OCI-LY1 (cell line): ENCODE measurements at regions not wholly inside any gene's neighbourhood (a gene's known extent, or its start where the extent isn't known, plus 50 kb on each side); places are given as distances from the start of the nearest gene placed in this dataset.

Experiments
- EZH2 ChIP-seq: fragments of 200-600 bp; sonication (generic), shearing (Covaris generic); IDR thresholded peaks from 2 replicates; pipeline ENCODE4 v1.8.0; 2017; ENCODE audit warnings: borderline replicate concordance, mixed run types, mild to moderate bottlenecking, antibody characterized with exemption, low read length, moderate library complexity, mixed read lengths
- TF ChIP-seq, protein P1 (sequence below): fragments of 200-600 bp; sonication (generic), shearing (Covaris generic); IDR thresholded peaks from 2 replicates; pipeline ENCODE4 v1.5.1; 2017; ENCODE audit warnings: mild to moderate bottlenecking, antibody characterized with exemption, low read length, moderate library complexity, mixed read lengths

DNA sequence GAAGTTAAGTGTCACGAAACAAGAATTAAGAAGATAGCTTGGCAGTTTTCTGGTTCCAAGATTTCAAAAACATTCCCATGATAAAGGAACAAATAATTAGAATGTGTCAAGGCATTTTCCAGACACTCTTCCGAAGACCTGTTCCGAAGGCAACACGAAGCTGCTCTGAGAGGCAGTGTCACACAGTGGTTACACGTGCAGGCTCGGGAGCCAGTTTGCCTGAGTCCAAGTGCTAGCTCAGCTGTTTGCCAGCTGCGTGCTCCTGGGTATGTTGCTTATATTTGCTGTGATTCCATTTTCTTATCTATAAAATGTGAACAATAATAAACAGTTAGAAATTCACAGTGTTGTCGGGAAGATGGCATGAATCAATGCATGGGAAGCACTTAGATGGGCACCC is 217.9 kb upstream of the GRIP1 start:
- TF ChIP-seq, protein P1, sequence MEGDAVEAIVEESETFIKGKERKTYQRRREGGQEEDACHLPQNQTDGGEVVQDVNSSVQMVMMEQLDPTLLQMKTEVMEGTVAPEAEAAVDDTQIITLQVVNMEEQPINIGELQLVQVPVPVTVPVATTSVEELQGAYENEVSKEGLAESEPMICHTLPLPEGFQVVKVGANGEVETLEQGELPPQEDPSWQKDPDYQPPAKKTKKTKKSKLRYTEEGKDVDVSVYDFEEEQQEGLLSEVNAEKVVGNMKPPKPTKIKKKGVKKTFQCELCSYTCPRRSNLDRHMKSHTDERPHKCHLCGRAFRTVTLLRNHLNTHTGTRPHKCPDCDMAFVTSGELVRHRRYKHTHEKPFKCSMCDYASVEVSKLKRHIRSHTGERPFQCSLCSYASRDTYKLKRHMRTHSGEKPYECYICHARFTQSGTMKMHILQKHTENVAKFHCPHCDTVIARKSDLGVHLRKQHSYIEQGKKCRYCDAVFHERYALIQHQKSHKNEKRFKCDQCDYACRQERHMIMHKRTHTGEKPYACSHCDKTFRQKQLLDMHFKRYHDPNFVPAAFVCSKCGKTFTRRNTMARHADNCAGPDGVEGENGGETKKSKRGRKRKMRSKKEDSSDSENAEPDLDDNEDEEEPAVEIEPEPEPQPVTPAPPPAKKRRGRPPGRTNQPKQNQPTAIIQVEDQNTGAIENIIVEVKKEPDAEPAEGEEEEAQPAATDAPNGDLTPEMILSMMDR, result no peak
- no peak for TF ChIP-seq EZH2
